ENCODE measurements at regions not wholly inside any gene's neighbourhood (a gene's known extent, or its start where the extent isn't known, plus 50 kb on each side); places are given as distances from the start of the nearest gene placed in this dataset.
A peak's percentile ranks its signal among the peaks of the same experiment; 100 is the strongest.

- no peak for DNase-seq
Measured at GRCh38 chr14:66069036-66069435, 417.1 kb upstream of the CCDC196 start.

- peak in 8 of 56 donors; percentile 1 to 12 (median 9) for DNase-seq
Measured at GRCh38 chr14:66069830-66070541, 416.2 kb upstream of the CCDC196 start.

- peak in 26 of 56 donors; percentile 1 to 47 (median 10) for DNase-seq
Measured at GRCh38 chr14:66070542-66071319, 415.4 kb upstream of the CCDC196 start.

- DNase-seq: no peak
Measured at GRCh38 chr14:66072190-66073084, 413.7 kb upstream of the CCDC196 start.

- no peak for DNase-seq
Measured at GRCh38 chr14:66074537-66074936, 411.6 kb upstream of the CCDC196 start.

GRCh38 chr14:66076176-66076575 is 410.0 kb upstream of the CCDC196 start:
- DNase-seq: no peak

- DNase-seq: no peak
Measured at GRCh38 chr14:66078006-66078405, 408.2 kb upstream of the CCDC196 start.

- DNase-seq: no peak
Measured at GRCh38 chr14:66081594-66082376, 404.4 kb upstream of the CCDC196 start.

GRCh38 chr14:66085224-66085623 is 400.9 kb upstream of the CCDC196 start:
- no peak for DNase-seq

GRCh38 chr14:66085665-66086064 is 400.5 kb upstream of the CCDC196 start:
- no peak for DNase-seq

- no peak for DNase-seq
Measured at GRCh38 chr14:66087231-66087630, 398.9 kb upstream of the CCDC196 start.

- DNase-seq: no peak
Measured at GRCh38 chr14:66088656-66089055, 397.5 kb upstream of the CCDC196 start.

- DNase-seq: no peak
Measured at GRCh38 chr14:66092206-66092605, 394.0 kb upstream of the CCDC196 start.

- DNase-seq: no peak
Measured at GRCh38 chr14:66092748-66093147, 393.4 kb upstream of the CCDC196 start.

- no peak for DNase-seq
Measured at GRCh38 chr14:66094001-66094727, 392.0 kb upstream of the CCDC196 start.

GRCh38 chr14:66099451-66099850 is 386.7 kb upstream of the CCDC196 start:
- DNase-seq: no peak

GRCh38 chr14:66099931-66100330 is 386.2 kb upstream of the CCDC196 start:
- DNase-seq: no peak

GRCh38 chr14:66101662-66102061 is 384.5 kb upstream of the CCDC196 start:
- DNase-seq: no peak

GRCh38 chr14:66104486-66104885 is 381.7 kb upstream of the CCDC196 start:
- no peak for DNase-seq

GRCh38 chr14:66105815-66106214 is 380.4 kb upstream of the CCDC196 start:
- peak in 1 of 56 donors; percentile 4 for DNase-seq

Data from nucleus accumbens (tissue), 56 donors.